Thoracic aorta (tissue), 2 donors: ENCODE measurements at regions not wholly inside any gene's neighbourhood (a gene's known extent, or its start where the extent isn't known, plus 50 kb on each side); places are given as distances from the start of the nearest gene placed in this dataset.
"Not testable (repeated sequence)": the region's sequence is repeated elsewhere in the genome, so short reads cannot be mapped to it uniquely, and the experiment has no call there.

Source experiments
- ATAC-seq: fragments of 150-250 bp; one replicate; pipeline ENCODE4 v1.8.0; 2017; ENCODE audit warnings: low read depth; ENCODE audit not compliant: insufficient number of reproducible peaks, low FRiP score
- DNase-seq: peaks from one replicate; pipeline ENCODE4 v3.0.0-alpha.2; 2020; ENCODE audit warnings: low spot score
- H3K27ac ChIP-seq, 2 donors: fragments of 200-600 bp; sonication (generic); 1 replicate in 1 of 2; 2 replicates in 1 of 2; pipeline ENCODE4 v1.5.1; 2016; ENCODE audit warnings: mild to moderate bottlenecking in 2 of 2, moderate library complexity in 2 of 2
- H3K27me3 ChIP-seq: fragments of 200-600 bp; sonication (generic); replicated peaks from 2 replicates; pipeline ENCODE4 v1.6.0; 2016; ENCODE audit warnings: mild to moderate bottlenecking; ENCODE audit not compliant: insufficient read depth
- H3K36me3 ChIP-seq: fragments of 200-600 bp; sonication (generic); one replicate; pipeline ENCODE4 v1.5.1; 2016
- H3K4me1 ChIP-seq, 2 donors: fragments of 200-600 bp; sonication (generic); 1 replicate in 1 of 2; 2 replicates in 1 of 2; pipeline versions ENCODE4 v1.5.1 to v1.6.0; 2016; ENCODE audit warnings: low read depth in 2 of 2, mild to moderate bottlenecking in 1 of 2; ENCODE audit not compliant: control insufficient read depth in 1 of 2
- H3K4me3 ChIP-seq: fragments of 200-600 bp; sonication (generic); 2 replicates; pipeline ENCODE4 v1.5.1; 2016; ENCODE audit warnings: mild to moderate bottlenecking
- H3K9me3 ChIP-seq: fragments of 200-600 bp; sonication (generic); 2 replicates; pipeline ENCODE4 v1.5.1; 2016
- TF ChIP-seq, protein P1 (sequence below): fragments of 200-600 bp; sonication (generic); IDR thresholded peaks from one replicate; pipeline ENCODE4 v1.5.1; 2019; ENCODE audit warnings: antibody characterized with exemption

GRCh38 chr17:54368906-54369305 is 531.7 kb upstream of the TOM1L1 start:
- H3K9me3 ChIP-seq = no peaks in the 10 kb centered on the region
- H3K4me1 ChIP-seq = no peaks in the 10 kb centered on the region
- TF ChIP-seq, protein P1, sequence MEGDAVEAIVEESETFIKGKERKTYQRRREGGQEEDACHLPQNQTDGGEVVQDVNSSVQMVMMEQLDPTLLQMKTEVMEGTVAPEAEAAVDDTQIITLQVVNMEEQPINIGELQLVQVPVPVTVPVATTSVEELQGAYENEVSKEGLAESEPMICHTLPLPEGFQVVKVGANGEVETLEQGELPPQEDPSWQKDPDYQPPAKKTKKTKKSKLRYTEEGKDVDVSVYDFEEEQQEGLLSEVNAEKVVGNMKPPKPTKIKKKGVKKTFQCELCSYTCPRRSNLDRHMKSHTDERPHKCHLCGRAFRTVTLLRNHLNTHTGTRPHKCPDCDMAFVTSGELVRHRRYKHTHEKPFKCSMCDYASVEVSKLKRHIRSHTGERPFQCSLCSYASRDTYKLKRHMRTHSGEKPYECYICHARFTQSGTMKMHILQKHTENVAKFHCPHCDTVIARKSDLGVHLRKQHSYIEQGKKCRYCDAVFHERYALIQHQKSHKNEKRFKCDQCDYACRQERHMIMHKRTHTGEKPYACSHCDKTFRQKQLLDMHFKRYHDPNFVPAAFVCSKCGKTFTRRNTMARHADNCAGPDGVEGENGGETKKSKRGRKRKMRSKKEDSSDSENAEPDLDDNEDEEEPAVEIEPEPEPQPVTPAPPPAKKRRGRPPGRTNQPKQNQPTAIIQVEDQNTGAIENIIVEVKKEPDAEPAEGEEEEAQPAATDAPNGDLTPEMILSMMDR = no peak
- no peak overlapping the region for H3K27ac ChIP-seq
- H3K4me3 ChIP-seq = no peak overlapping the region
- no peaks in the 10 kb centered on the region for H3K36me3 ChIP-seq
- DNase-seq (no peak), ATAC-seq (no peak)
- no peaks in the 10 kb centered on the region for H3K27me3 ChIP-seq

GRCh38 chr17:54372069-54372749 is 528.4 kb upstream of the TOM1L1 start:
- ATAC-seq = no peak
- TF ChIP-seq, protein P1 = no peak
- DNase-seq = no peak

GRCh38 chr17:54373970-54374369 is 526.7 kb upstream of the TOM1L1 start:
- H3K27ac ChIP-seq = no peak overlapping the region
- ATAC-seq = no peak
- H3K4me1 ChIP-seq = no peaks in the 10 kb centered on the region
- DNase-seq = no peak
- TF ChIP-seq, protein P1 = no peak
- no peak overlapping the region for H3K4me3 ChIP-seq
- no peaks in the 10 kb centered on the region for H3K36me3 ChIP-seq
- no peaks in the 10 kb centered on the region for H3K9me3 ChIP-seq
- no peaks in the 10 kb centered on the region for H3K27me3 ChIP-seq

More at GRCh38 chr17:54372069-54372749, 528.4 kb upstream of the TOM1L1 start:
- H3K27me3 ChIP-seq = no peaks in the 10 kb centered on the region
- no peaks in the 10 kb centered on the region for H3K36me3 ChIP-seq
- no peak overlapping the region for H3K4me3 ChIP-seq
- H3K27ac ChIP-seq = no peak overlapping the region
- H3K4me1 ChIP-seq = no peaks in the 10 kb centered on the region
- no peaks in the 10 kb centered on the region for H3K9me3 ChIP-seq

DNA sequence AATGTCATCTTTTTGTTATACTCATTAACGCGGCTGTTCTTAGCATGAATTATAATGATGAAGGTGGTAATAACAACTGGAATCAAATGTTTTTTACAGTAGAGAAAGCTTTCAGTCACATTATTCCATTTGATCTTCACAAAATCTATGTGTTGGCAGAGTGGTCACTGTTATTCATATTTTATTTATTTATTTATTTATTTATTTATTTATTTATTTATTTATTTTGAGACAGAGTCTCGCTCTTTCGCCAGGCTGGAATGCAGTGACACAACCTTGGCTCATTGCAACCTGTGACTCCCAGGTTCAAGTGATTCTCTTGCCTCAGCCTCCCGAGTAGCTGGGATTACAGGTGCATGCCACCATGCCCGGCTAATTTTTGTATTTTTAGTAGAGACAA is 524.2 kb upstream of the TOM1L1 start:
- ATAC-seq, H3K36me3 ChIP-seq, H3K9me3 ChIP-seq, H3K4me1 ChIP-seq, H3K27ac ChIP-seq, H3K27me3 ChIP-seq, DNase-seq, H3K4me3 ChIP-seq: not testable (repeated sequence)

GRCh38 chr17:54381482-54381881 is 519.2 kb upstream of the TOM1L1 start:
- DNase-seq = no peak
- no peak overlapping the region for H3K27ac ChIP-seq
- no peaks in the 10 kb centered on the region for H3K36me3 ChIP-seq
- no peaks in the 10 kb centered on the region for H3K27me3 ChIP-seq
- H3K4me1 ChIP-seq = no peaks in the 10 kb centered on the region
- no peak for ATAC-seq
- TF ChIP-seq, protein P1 = no peak
- no peak overlapping the region for H3K4me3 ChIP-seq
- no peaks in the 10 kb centered on the region for H3K9me3 ChIP-seq

DNA sequence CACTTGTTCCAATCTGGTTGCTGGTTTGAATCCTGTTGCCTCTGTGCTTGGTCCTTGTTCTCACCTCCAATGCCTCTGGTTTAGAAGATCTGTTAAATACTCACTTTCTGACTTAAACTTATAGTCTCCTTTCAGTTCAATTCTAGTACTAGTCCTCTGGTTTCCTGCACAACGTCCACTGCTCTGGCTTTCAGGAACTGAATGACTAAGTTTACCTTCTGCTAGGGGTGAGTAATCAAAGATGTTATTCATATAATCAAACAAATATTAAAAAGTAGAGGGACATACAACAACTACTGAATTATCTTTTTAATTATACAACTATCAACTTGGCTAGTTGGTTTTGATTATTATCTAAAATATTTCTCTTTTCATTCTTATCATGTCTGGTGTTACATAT is 496.4 kb upstream of the TOM1L1 start:
- Histone ChIP-seq H3K4me3 (no peak overlapping the region), H3K9me3 (no peaks in the 10 kb centered on the region), H3K27me3 (no peaks in the 10 kb centered on the region), H3K36me3 (no peaks in the 10 kb centered on the region), H3K4me1 (no peaks in the 10 kb centered on the region), H3K27ac (no peak overlapping the region)
- TF ChIP-seq, protein P1 = no peak
- no peak for DNase-seq
- ATAC-seq = no peak
